GM21576 (cell line): ENCODE measurements at regions not wholly inside any gene's neighbourhood (a gene's known extent, or its start where the extent isn't known, plus 50 kb on each side); places are given as distances from the start of the nearest gene placed in this dataset.
A peak's percentile ranks its signal among the peaks of the same experiment; 100 is the strongest.

ENCODE experiments used
- ATAC-seq: cut with Tn5 transposase; IDR thresholded peaks from one replicate; pipeline ENCODE4 v1.9.1; 2021; ENCODE audit warnings: mild to moderate bottlenecking, moderate library complexity; ENCODE audit not compliant: unreplicated experiment

DNA sequence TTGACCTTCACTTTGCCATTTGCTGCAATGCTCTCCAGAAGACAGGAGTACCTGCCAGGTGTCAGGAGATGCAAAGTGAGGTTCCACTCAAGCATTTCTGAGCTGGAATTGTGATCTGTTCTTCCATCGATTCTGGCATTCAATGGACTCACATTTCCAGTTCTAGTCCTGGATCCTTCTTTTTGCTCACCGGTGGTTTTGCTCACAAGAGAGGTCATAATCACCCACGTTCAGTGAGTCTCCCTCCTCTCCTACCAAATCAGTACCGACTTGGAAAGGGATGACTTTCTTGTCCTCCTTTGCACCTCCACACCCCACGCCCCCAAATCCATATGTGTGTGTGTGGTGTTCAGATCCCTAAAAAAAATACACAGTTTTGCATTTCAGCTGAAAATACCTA is 206.7 kb upstream of the IGF1R start:
- no peak for ATAC-seq

DNA sequence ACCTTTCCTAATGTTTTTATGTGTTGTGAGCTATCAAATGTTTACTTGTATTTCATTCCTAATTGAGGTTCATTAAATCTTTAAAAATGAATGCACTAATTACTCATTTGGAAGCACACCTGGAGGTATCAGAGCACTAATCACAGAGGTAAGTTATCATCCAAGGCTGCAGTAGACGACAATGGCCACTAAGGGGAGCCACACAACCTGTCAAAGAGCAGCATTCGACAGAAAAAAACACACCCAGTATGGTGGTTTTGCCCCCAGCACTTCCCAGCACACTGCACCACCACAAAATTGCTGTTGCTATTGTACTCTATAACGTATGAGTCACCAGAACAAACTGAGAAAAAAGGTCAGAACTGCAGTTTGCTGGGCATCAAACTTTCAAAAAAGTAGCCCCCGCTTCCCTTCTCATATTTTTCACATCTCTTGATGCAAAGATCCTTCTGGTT is 205.9 kb upstream of the IGF1R start:
- peak; percentile 87 for ATAC-seq

DNA sequence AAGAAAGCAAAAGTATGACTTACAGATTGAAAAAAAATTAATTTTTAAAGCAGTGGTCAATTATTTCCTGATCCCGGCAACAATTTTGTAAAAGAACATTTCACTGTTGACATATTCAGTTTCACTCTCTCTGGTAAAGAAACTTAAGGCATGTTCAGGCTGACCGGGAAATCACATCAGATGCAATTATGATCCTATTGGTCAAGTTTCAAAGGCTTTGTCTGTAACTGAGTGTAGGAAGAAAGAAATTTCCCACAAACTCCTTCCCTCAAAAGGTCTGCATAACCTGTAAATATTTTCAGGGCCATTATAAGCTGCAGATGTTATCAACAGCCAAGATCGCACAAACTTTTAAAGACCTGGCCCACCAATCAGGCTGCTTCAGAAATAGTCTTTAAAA is 205.4 kb upstream of the IGF1R start:
- no peak for ATAC-seq

- ATAC-seq: no peak
Measured at GRCh38 chr15:98443526-98443925, 204.8 kb upstream of the IGF1R start.

DNA sequence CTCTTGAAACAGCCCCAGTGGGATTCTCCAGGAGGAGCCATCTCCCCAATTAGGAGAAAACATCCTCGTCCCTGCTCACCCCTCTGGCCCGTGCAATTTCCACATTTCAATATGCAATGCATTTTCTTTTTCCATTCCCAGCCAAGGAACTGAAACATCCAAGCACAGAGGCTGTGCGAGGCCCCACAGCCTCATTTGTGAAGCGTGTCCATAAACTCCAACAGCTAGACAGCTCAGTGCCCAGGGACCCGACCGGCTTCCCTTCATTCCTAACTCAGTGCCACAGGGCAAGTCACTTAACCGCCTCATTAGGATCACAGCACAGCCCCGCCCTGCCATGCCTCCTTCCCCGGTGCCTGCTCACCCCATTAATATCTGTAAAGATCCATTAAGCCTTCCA is 204.2 kb upstream of the IGF1R start:
- no peak for ATAC-seq

DNA sequence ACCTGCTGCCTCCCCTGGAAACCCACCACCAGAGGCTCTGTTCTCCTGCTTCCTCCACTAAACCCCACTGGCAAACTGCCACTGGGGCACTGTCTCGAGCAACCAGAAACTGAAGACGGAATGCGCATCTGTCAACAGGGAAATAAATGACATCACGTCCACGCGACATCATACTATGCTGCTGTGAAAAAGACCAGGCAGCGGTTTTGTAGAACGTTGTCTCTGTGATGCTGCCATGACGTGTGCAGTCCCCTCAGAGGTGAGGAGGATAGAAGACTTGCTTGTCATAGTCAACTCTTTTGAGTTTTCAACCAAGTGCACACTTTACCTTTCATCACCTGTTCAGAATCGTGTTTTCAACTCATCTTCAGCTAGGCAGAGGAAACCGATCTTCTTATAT is 203.0 kb upstream of the IGF1R start:
- no peak for ATAC-seq

GRCh38 chr15:98446083-98446482 is 202.3 kb upstream of the IGF1R start:
- ATAC-seq: no peak

- ATAC-seq: no peak
Measured at GRCh38 chr15:98447069-98447468, 201.3 kb upstream of the IGF1R start.

- ATAC-seq: no peak
Measured at GRCh38 chr15:98451236-98451635, 197.1 kb upstream of the IGF1R start.

DNA sequence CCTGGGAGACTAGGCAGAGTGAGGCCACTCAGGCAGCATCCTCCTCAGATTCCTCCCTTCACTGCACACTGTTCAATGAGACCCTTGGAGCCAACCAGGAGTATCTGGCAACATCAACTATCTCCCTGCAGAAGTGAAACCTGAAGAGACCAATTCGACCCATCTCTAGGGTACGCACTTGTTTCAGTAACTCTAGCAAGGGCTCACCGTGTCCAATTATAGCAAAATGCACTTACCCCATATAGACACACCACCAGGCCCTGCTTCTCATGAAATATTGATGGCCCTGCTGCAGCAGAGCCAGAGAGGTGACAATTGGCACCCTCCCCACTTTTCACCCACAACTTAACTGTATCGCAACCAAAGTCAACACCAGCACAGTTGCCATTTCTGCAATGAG is 196.1 kb upstream of the IGF1R start:
- no peak for ATAC-seq

DNA sequence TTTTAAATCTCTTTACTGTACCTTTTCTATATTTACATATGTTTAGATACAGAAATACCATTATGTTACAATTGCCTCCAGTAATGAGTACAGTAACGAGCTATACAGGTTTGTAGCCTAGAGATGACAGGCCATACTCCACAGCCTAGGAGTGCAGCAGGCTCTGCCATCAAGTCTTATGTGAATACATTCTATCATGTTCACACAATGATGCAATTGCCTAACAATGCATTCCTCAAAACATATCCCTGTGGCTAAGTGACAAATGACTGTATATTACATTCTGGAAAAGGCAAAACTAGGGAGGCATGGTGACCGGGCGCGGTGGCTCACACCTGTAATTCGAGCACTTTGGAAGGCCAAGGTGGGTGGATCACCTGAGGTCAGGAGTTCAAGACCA is 192.4 kb upstream of the IGF1R start:
- no peak for ATAC-seq

GRCh38 chr15:98476559-98476958 is 171.8 kb upstream of the IGF1R start:
- ATAC-seq: no peak

GRCh38 chr15:98480844-98481243 is 167.5 kb upstream of the IGF1R start:
- no peak for ATAC-seq

- no peak for ATAC-seq
Measured at GRCh38 chr15:98483575-98484130, 164.7 kb upstream of the IGF1R start.

- ATAC-seq: no peak
Measured at GRCh38 chr15:98484914-98485313, 163.4 kb upstream of the IGF1R start.

- no peak for ATAC-seq
Measured at GRCh38 chr15:98485451-98485850, 162.9 kb upstream of the IGF1R start.

- ATAC-seq: no peak
Measured at GRCh38 chr15:98493966-98494511, 154.3 kb upstream of the IGF1R start.

DNA sequence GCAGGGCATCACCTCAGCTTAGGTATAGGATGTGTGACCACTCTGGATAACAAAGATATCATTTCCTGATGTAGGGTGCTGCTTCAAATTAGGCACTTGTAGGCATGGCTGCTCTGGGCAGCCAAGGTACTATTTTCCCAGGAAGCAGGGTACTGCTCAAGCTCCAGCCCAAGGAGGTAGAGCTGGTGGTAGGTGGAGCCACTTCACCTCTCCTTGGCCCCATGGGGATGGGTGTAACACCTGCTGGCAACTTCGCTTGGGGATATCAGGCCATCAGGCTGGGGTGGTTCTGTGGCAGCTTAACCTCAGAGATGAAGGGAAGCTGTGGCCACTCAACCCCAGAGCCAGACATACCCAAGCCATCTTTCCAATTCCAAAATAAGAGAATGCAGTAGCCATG is 147.1 kb upstream of the IGF1R start:
- no peak for ATAC-seq

- no peak for ATAC-seq
Measured at GRCh38 chr15:98501632-98502031, 146.7 kb upstream of the IGF1R start.

DNA sequence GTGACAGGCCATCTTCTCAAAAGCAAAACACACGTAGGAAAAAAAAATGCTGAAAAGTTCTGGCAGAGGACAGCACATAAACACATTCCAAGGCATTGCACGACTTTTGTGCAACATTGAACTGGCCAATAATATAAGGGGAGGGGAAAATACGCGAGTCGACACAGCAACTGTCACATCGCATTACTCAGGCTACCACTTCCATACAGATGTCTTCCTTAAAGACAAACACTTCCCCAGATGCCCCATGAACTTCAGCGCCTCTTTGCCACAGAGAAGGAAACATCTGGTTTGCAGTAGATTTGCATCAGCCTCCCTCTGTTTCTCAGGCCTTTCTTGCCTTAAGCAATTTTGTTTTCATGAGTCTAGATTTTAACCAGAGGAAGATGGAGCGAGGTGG is 144.4 kb upstream of the IGF1R start:
- ATAC-seq: no peak

DNA sequence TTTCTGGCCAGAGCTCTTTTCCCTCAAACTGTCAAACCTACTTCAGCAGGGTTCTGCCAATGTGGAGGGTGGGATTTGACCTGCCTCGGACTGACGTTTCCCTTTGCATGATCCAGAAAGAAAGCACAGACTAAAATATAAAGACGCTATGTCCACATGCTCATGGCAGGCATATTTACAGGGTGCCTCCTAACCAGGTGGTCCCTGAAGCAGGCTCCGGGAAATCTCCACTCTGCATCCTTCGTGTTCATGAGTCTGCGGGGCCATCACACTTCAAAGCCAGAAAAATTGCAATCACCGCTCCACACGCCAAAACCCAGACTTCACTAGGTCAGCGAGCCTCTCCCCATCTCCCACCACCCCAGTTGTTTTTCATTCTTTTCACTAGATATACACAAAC is 143.3 kb upstream of the IGF1R start:
- ATAC-seq: no peak

DNA sequence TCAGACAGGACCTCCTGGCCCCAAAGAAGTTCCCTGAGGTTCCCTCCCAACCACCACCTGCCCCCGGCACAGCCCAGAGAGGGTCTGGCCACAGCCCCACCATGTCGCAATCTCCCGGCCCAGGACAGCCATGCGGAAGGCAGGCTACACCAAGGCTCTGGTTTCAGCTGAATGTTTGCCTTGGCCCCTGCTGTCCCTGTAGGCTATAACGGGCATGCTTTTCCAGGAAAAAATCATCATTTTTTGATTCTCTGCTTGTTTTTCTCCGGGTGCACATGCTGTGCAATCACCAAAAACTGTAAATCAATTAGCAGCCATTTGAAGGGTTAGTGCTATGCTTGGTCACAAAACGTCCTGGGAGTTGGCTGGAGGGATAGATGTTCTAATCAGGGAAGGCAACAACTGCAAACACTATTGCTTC is 142.7 kb upstream of the IGF1R start:
- ATAC-seq: no peak

DNA sequence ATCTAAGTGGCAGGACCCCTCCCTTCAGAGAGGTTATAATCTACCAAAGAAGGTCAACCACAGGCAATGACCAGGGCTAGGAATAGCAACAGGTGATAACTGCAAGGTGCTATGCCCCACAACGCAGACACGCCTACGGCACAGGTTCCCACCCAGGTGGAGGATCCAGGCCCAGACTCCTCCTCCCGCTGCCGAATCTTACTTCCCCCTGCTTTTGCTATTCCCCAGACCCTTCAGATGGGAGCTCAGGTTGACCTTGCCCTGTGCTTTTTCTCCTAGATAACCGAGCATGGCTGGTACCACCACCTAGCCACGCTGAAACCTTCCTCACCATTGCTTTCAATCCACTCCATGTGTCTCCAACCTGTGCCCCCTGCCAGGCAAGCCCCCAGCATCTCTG is 142.2 kb upstream of the IGF1R start:
- no peak for ATAC-seq
